ENCODE measurements at regions not wholly inside any gene's neighbourhood (a gene's known extent, or its start where the extent isn't known, plus 50 kb on each side); places are given as distances from the start of the nearest gene placed in this dataset.

GRCh38 chr2:215207791-215208367, 69.5 kb upstream of the ABCA12 start:
- H3K79me2 ChIP-seq (ENCODE audit: low read depth) = no peaks in the 10 kb centered on the region
- Mint-ChIP-seq H3K27ac (no peak overlapping the region), H3K27me3 (ENCODE audit: insufficient read depth, low read depth) (peaks cover under 1% of the 10 kb centered on the region), H3K4me1 (no peaks in the 10 kb centered on the region), H3K4me3 (no peak overlapping the region), H3K9me3 (peaks cover 25% of the 10 kb centered on the region), H3K36me3 (peaks cover 3% of the 10 kb centered on the region)
- H3K4me3 ChIP-seq = no peak overlapping the region
- TF ChIP-seq EZH2 (IDR thresholded peaks at IDR 0.05) (no peak), EZH2phosphoT487 (IDR thresholded peaks at IDR 0.05) (no peak)
- TF ChIP-seq, protein P1, sequence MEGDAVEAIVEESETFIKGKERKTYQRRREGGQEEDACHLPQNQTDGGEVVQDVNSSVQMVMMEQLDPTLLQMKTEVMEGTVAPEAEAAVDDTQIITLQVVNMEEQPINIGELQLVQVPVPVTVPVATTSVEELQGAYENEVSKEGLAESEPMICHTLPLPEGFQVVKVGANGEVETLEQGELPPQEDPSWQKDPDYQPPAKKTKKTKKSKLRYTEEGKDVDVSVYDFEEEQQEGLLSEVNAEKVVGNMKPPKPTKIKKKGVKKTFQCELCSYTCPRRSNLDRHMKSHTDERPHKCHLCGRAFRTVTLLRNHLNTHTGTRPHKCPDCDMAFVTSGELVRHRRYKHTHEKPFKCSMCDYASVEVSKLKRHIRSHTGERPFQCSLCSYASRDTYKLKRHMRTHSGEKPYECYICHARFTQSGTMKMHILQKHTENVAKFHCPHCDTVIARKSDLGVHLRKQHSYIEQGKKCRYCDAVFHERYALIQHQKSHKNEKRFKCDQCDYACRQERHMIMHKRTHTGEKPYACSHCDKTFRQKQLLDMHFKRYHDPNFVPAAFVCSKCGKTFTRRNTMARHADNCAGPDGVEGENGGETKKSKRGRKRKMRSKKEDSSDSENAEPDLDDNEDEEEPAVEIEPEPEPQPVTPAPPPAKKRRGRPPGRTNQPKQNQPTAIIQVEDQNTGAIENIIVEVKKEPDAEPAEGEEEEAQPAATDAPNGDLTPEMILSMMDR (IDR thresholded peaks at IDR 0.05) = no peak
- no peaks in the 10 kb centered on the region for H3K36me3 ChIP-seq
- H3K4me1 ChIP-seq = no peaks in the 10 kb centered on the region
- H4K20me1 ChIP-seq (ENCODE audit: low read depth) = no peaks in the 10 kb centered on the region
- DNase-seq (ENCODE audit: low spot score) = no peak
- no peaks in the 10 kb centered on the region for H3K27me3 ChIP-seq
- no peak overlapping the region for H3K9ac ChIP-seq
- H3K9me3 ChIP-seq (ENCODE audit: low read depth) = peaks cover 14% of the 10 kb centered on the region
- no peak overlapping the region for H3K4me2 ChIP-seq
- no peak overlapping the region for H2AFZ ChIP-seq (replicated peaks)
- no peak overlapping the region for H3K27ac ChIP-seq
- no peaks in the 10 kb centered on the region for H3F3A ChIP-seq (ENCODE audit: low read depth)

DNA sequence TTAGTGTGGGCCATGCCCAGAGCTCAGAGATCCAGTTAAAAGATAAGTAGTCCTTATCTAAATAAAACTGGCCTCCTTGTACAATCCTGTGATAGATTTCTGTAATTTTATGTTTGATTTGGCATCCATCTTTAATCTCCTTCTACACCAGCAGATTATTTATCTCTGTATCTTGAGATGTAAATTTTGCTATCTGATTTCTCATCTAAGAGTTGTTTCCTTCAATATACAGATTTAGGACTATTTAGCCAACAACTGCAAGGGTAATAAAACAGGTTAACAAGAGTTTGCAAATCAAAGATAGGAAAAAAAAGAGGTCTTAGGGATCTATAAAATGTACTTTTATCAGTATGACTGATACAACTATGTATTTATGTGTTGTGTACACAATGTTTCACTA, 68.6 kb upstream of the ABCA12 start:
- H3K27me3 Mint-ChIP-seq (ENCODE audit: insufficient read depth, low read depth) = no peaks in the 10 kb centered on the region
- Histone ChIP-seq H3K27ac (no peak overlapping the region), H3K79me2 (ENCODE audit: low read depth) (no peaks in the 10 kb centered on the region), H3K4me3 (no peak overlapping the region), H3K4me1 (no peaks in the 10 kb centered on the region), H3F3A (ENCODE audit: low read depth) (no peaks in the 10 kb centered on the region), H2AFZ (replicated peaks) (no peak overlapping the region), H3K9ac (no peak overlapping the region), H3K9me3 (ENCODE audit: low read depth) (peaks cover 14% of the 10 kb centered on the region), H3K4me2 (no peak overlapping the region), H4K20me1 (ENCODE audit: low read depth) (no peaks in the 10 kb centered on the region), H3K36me3 (no peaks in the 10 kb centered on the region), H3K27me3 (no peaks in the 10 kb centered on the region)
- H3K4me3 Mint-ChIP-seq = no peak overlapping the region
- TF ChIP-seq EZH2phosphoT487 (IDR thresholded peaks at IDR 0.05) = no peak
- TF ChIP-seq EZH2 (IDR thresholded peaks at IDR 0.05) = no peak
- TF ChIP-seq, protein P1 (IDR thresholded peaks at IDR 0.05) = no peak
- H3K36me3 Mint-ChIP-seq = peaks cover 3% of the 10 kb centered on the region
- no peak overlapping the region for H3K27ac Mint-ChIP-seq
- H3K4me1 Mint-ChIP-seq = no peaks in the 10 kb centered on the region
- peaks cover 24% of the 10 kb centered on the region for H3K9me3 Mint-ChIP-seq
- no peak for DNase-seq (ENCODE audit: low spot score)

- Histone ChIP-seq H3K79me2 (ENCODE audit: low read depth) (no peaks in the 10 kb centered on the region), H2AFZ (replicated peaks) (no peak overlapping the region), H3K4me2 (no peak overlapping the region), H3K27ac (no peak overlapping the region), H3K9ac (no peak overlapping the region), H3F3A (ENCODE audit: low read depth) (no peaks in the 10 kb centered on the region), H3K36me3 (no peaks in the 10 kb centered on the region), H3K27me3 (no peaks in the 10 kb centered on the region), H3K9me3 (ENCODE audit: low read depth) (peaks cover 11% of the 10 kb centered on the region), H3K4me1 (no peaks in the 10 kb centered on the region), H3K4me3 (no peak overlapping the region), H4K20me1 (ENCODE audit: low read depth) (no peaks in the 10 kb centered on the region)
- Mint-ChIP-seq H3K4me1 (no peaks in the 10 kb centered on the region), H3K27me3 (ENCODE audit: insufficient read depth, low read depth) (no peaks in the 10 kb centered on the region), H3K4me3 (no peak overlapping the region), H3K9me3 (peaks cover 18% of the 10 kb centered on the region), H3K27ac (no peak overlapping the region), H3K36me3 (peaks cover 3% of the 10 kb centered on the region)
- TF ChIP-seq, protein P1 (IDR thresholded peaks at IDR 0.05) = no peak
- TF ChIP-seq EZH2 (IDR thresholded peaks at IDR 0.05) = no peak
- no peak for TF ChIP-seq EZH2phosphoT487 (IDR thresholded peaks at IDR 0.05)
- DNase-seq (ENCODE audit: low spot score) = no peak
These were observed 67.4 kb upstream of the ABCA12 start for GRCh38 chr2:215205787-215206186.

All from neural progenitor cell (in vitro differentiated cells).